HEK293 (cell line): ENCODE measurements at regions not wholly inside any gene's neighbourhood (a gene's known extent, or its start where the extent isn't known, plus 50 kb on each side); places are given as distances from the start of the nearest gene placed in this dataset.

Source experiments
- CTCF ChIA-PET: fragments of 350-600 bp; formaldehyde crosslinking; extraction: SDS; loops from one replicate; lab custom pipeline; 2021; ENCODE audit warnings: antibody characterized with exemption; lab: Yijun Ruan, JAX
- POLR2A ChIA-PET: fragments of 300-600 bp; formaldehyde crosslinking; extraction: SDS; loops from one replicate; lab custom pipeline; 2020; ENCODE audit warnings: antibody characterized with exemption, inconsistent platforms; lab: Yijun Ruan, JAX
- H3K27ac ChIP-seq: fragments of 200-500 bp; sonication (Bioruptor generic); 2 replicates; pipeline ENCODE4 v1.5.1; 2014; ENCODE audit warnings: low read depth, low read length, control low read depth, inconsistent platforms; ENCODE audit errors: extremely low read depth
- H3K36me3 ChIP-seq, 2 experiments: fragments of 200-500 bp in 1 of 2; sonication (Bioruptor generic) in 1 of 2; 1 replicate in 1 of 2; 2 replicates in 1 of 2; pipeline ENCODE4 v1.5.1; 2014 to 2017; ENCODE audit warnings: inconsistent platforms in 2 of 2, low read length in 2 of 2; ENCODE audit not compliant: control insufficient read depth in 2 of 2, insufficient read depth in 1 of 2
- H3K4me1 ChIP-seq: fragments of 200-500 bp; sonication (Bioruptor generic); 2 replicates; pipeline ENCODE4 v1.5.1; 2014; ENCODE audit warnings: mild to moderate bottlenecking, low read length, inconsistent platforms; ENCODE audit not compliant: control insufficient read depth, insufficient read depth
- H3K4me3 ChIP-seq: 2 replicates; pipeline ENCODE4 v1.5.1; 2011; ENCODE audit warnings: low read depth, mild to moderate bottlenecking, control low read depth, low read length, moderate library complexity
- H3K9me3 ChIP-seq: fragments of 200-500 bp; sonication (Bioruptor generic); 2 replicates; pipeline ENCODE4 v1.5.1; 2014; ENCODE audit warnings: low read depth, low read length, inconsistent platforms; ENCODE audit not compliant: control insufficient read depth, insufficient read depth
- KLF7 ChIP-seq: fragments of 450-650 bp; formaldehyde crosslinking; IDR thresholded peaks from 2 replicates; pipeline ENCODE4 v1.5.1; 2016; ENCODE audit warnings: missing biosample characterization, missing genetic modification characterization, borderline replicate concordance
- SALL2 ChIP-seq: fragments of 450-650 bp; formaldehyde crosslinking; IDR thresholded peaks from 2 replicates; pipeline ENCODE4 v1.5.0; 2017; ENCODE audit warnings: missing biosample characterization, mild to moderate bottlenecking, missing genetic modification characterization, borderline replicate concordance
- YY1 ChIP-seq: fragments of 450-650 bp; formaldehyde crosslinking; IDR thresholded peaks from 2 replicates; pipeline ENCODE4 v1.5.1; 2018; ENCODE audit warnings: missing biosample characterization, missing genetic modification characterization
- ZBTB48 ChIP-seq: fragments of 450-650 bp; formaldehyde crosslinking; IDR thresholded peaks from 2 replicates; pipeline ENCODE4 v1.5.1; 2016; ENCODE audit warnings: missing biosample characterization, missing genetic modification characterization
- ZEB2 ChIP-seq: fragments of 450-650 bp; formaldehyde crosslinking; IDR thresholded peaks from 2 replicates; pipeline ENCODE4 v1.5.1; 2016; ENCODE audit warnings: missing biosample characterization, missing genetic modification characterization
- ZNF121 ChIP-seq: fragments of 450-650 bp; formaldehyde crosslinking; IDR thresholded peaks from 2 replicates; pipeline ENCODE4 v1.5.1; 2016; ENCODE audit warnings: missing biosample characterization, missing genetic modification characterization
- ZNF133 ChIP-seq: fragments of 450-650 bp; formaldehyde crosslinking; IDR thresholded peaks from 2 replicates; pipeline ENCODE4 v1.5.1; 2016; ENCODE audit warnings: missing biosample characterization, missing genetic modification characterization
- ZNF19 ChIP-seq: fragments of 450-650 bp; formaldehyde crosslinking; IDR thresholded peaks from 2 replicates; pipeline ENCODE4; 2016; ENCODE audit warnings: missing biosample characterization, missing genetic modification characterization, low read depth
- ZNF202 ChIP-seq: fragments of 450-650 bp; formaldehyde crosslinking; IDR thresholded peaks from 2 replicates; pipeline ENCODE4 v1.5.1; 2016; ENCODE audit warnings: missing biosample characterization, missing genetic modification characterization, borderline replicate concordance
- ZNF292 ChIP-seq: fragments of 450-650 bp; formaldehyde crosslinking; IDR thresholded peaks from 2 replicates; pipeline ENCODE4 v1.5.1; 2016; ENCODE audit warnings: low read depth, missing biosample characterization, missing genetic modification characterization, borderline replicate concordance
- ZNF426 ChIP-seq: fragments of 450-650 bp; formaldehyde crosslinking; IDR thresholded peaks from 2 replicates; pipeline ENCODE4 v1.5.1; 2017; ENCODE audit warnings: missing biosample characterization, missing genetic modification characterization, mild to moderate bottlenecking, inconsistent platforms, moderate library complexity
- ZNF433 ChIP-seq: fragments of 450-650 bp; formaldehyde crosslinking; IDR thresholded peaks from 2 replicates; pipeline ENCODE4 v1.5.1; 2016; ENCODE audit warnings: missing biosample characterization, missing genetic modification characterization, low read depth
- ZNF624 ChIP-seq: fragments of 450-650 bp; formaldehyde crosslinking; IDR thresholded peaks from 2 replicates; pipeline ENCODE4 v1.5.1; 2017; ENCODE audit warnings: missing biosample characterization, missing genetic modification characterization
- ZNF658 ChIP-seq: fragments of 450-650 bp; formaldehyde crosslinking; IDR thresholded peaks from 2 replicates; pipeline ENCODE4; 2016; ENCODE audit warnings: missing biosample characterization, missing genetic modification characterization
- ZNF660 ChIP-seq: fragments of 450-650 bp; IDR thresholded peaks from 2 replicates; pipeline ENCODE4 v1.5.1; 2018; ENCODE audit warnings: missing biosample characterization, mild to moderate bottlenecking, missing genetic modification characterization
- ZNF768 ChIP-seq: fragments of 450-650 bp; formaldehyde crosslinking; IDR thresholded peaks from 2 replicates; pipeline ENCODE4 v1.5.1; 2018; ENCODE audit warnings: missing biosample characterization, mild to moderate bottlenecking, missing genetic modification characterization
- TF ChIP-seq, protein P1 (sequence below): fragments of 450-650 bp; formaldehyde crosslinking; IDR thresholded peaks from 2 replicates; pipeline ENCODE4; 2016; ENCODE audit warnings: missing biosample characterization, missing genetic modification characterization
- TF ChIP-seq, protein P2 (sequence below): fragments of 450-650 bp; formaldehyde crosslinking; IDR thresholded peaks from 2 replicates; pipeline ENCODE4 v1.5.1; 2017; ENCODE audit warnings: missing biosample characterization, missing genetic modification characterization
- TF ChIP-seq, protein P3 (sequence below): fragments of 450-650 bp; formaldehyde crosslinking; IDR thresholded peaks from 2 replicates; pipeline ENCODE4 v1.5.1; 2017; ENCODE audit warnings: missing biosample characterization, mild to moderate bottlenecking, missing genetic modification characterization, moderate library complexity
- TF ChIP-seq, protein P4 (sequence below): fragments of 450-650 bp; formaldehyde crosslinking; IDR thresholded peaks from 2 replicates; pipeline ENCODE4 v1.5.1; 2016; ENCODE audit warnings: missing biosample characterization, missing genetic modification characterization
- TF ChIP-seq, protein P5 (sequence below): fragments of 450-650 bp; formaldehyde crosslinking; IDR thresholded peaks from 2 replicates; pipeline ENCODE4 v1.5.1; 2016; ENCODE audit warnings: missing biosample characterization, missing genetic modification characterization

DNA sequence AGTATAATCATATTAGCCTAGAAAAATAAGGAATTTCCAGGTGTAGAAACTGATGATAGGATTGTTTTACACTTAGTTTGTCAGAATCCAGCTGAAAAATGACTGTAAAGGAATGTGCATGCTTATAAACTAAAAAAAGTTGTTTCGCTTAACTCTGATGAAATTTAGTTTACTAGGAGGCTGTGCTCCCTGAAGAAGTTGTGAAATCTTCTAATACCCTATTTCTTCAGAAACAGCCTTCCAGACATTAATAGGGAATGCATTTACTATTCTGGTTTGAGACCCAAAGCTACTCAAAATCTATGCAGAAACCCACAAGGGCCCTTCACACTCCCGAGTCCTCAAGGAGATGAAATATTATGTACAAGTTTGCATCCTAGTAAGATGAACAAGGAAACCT lies 105.5 kb upstream of the SSTR4 start:
- CTCF ChIA-PET, result no interaction called here
- POLR2A ChIA-PET, result no interaction called here
- Histone ChIP-seq H3K4me1 (no peaks in the 10 kb centered on the region), H3K36me3 (no peaks in the 10 kb centered on the region), H3K9me3 (no peaks in the 10 kb centered on the region), H3K4me3 (no peak overlapping the region), H3K27ac (no peak overlapping the region)
- TF ChIP-seq, protein P1, sequence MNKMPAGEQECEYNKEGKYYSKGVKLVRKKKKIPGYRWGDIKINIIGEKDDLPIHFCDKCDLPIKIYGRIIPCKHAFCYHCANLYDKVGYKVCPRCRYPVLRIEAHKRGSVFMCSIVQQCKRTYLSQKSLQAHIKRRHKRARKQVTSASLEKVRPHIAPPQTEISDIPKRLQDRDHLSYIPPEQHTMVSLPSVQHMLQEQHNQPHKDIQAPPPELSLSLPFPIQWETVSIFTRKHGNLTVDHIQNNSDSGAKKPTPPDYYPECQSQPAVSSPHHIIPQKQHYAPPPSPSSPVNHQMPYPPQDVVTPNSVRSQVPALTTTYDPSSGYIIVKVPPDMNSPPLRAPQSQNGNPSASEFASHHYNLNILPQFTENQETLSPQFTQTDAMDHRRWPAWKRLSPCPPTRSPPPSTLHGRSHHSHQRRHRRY (tag by site-specific recombination), result no peak
- TF ChIP-seq ZBTB48 (tag by site-specific recombination) (no peak), ZNF292 (tag by site-specific recombination) (no peak), KLF7 (tag by site-specific recombination) (no peak), ZNF202 (tag by site-specific recombination) (no peak), ZNF658 (no peak), ZNF133 (tag by site-specific recombination) (no peak), ZNF426 (no peak), ZNF660 (tag by site-specific recombination) (no peak)
- TF ChIP-seq, protein P2, sequence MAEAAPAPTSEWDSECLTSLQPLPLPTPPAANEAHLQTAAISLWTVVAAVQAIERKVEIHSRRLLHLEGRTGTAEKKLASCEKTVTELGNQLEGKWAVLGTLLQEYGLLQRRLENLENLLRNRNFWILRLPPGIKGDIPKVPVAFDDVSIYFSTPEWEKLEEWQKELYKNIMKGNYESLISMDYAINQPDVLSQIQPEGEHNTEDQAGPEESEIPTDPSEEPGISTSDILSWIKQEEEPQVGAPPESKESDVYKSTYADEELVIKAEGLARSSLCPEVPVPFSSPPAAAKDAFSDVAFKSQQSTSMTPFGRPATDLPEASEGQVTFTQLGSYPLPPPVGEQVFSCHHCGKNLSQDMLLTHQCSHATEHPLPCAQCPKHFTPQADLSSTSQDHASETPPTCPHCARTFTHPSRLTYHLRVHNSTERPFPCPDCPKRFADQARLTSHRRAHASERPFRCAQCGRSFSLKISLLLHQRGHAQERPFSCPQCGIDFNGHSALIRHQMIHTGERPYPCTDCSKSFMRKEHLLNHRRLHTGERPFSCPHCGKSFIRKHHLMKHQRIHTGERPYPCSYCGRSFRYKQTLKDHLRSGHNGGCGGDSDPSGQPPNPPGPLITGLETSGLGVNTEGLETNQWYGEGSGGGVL, result no peak
- TF ChIP-seq, protein P3, sequence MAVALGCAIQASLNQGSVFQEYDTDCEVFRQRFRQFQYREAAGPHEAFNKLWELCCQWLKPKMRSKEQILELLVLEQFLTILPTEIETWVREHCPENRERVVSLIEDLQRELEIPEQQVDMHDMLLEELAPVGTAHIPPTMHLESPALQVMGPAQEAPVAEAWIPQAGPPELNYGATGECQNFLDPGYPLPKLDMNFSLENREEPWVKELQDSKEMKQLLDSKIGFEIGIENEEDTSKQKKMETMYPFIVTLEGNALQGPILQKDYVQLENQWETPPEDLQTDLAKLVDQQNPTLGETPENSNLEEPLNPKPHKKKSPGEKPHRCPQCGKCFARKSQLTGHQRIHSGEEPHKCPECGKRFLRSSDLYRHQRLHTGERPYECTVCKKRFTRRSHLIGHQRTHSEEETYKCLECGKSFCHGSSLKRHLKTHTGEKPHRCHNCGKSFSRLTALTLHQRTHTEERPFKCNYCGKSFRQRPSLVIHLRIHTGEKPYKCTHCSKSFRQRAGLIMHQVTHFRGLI, result no peak
- TF ChIP-seq, protein P4, sequence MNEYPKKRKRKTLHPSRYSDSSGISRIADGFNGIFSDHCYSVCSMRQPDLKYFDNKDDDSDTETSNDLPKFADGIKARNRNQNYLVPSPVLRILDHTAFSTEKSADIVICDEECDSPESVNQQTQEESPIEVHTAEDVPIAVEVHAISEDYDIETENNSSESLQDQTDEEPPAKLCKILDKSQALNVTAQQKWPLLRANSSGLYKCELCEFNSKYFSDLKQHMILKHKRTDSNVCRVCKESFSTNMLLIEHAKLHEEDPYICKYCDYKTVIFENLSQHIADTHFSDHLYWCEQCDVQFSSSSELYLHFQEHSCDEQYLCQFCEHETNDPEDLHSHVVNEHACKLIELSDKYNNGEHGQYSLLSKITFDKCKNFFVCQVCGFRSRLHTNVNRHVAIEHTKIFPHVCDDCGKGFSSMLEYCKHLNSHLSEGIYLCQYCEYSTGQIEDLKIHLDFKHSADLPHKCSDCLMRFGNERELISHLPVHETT (tag by site-specific recombination), result no peak

DNA sequence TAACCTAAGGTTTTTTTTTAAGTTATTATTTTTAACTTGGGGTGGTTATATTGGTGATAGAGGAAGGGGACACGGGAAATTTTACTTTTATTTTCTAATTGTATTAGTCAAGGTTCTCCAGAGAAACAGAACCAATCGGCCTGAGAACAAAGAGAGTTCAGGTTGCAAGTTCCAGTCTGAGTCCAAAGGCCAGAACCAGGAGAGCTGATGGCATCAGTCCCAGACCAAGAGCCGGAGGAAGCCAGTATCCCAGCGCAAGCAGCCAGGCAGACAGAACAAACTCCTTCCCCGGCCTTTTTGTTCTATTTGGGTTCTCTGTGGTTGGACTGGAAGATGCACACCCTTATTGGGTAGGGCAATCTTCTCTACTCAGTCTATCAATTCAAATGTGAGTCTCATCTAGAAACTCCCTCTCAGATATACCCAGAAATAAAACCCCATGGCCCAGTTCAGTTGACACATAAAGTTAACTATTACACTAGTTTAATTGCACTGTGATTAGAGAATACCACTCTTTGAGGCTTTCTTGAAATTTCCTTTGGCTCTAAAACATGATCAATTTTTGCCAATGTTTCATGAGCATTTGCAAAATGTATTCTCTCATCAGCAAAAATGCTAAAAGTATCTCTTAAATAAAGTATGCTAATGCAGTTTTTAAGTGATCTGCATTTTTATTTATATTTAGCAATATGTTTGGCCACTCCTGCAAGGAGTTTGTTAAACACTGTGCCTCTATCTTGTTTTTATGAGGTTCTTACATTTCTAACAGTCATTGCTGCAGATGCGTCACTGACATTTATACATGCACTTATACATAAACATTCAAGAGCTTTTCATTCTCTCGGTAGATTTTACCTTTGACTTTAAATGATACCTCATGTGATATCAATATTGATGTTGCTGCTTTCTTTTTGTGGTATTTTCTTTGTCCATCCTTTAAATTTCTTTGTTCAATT lies 103.2 kb upstream of the SSTR4 start:
- ChIA-PET POLR2A (no interaction called here), CTCF (interaction anchor here (0.6 kb wide), 3 partner anchors 8 to 198 kb away, joined by 3 read pairs; no protein-coding TSS in a partner anchor)
- H3K4me1 ChIP-seq, result no peaks in the 10 kb centered on the region
- H3K36me3 ChIP-seq, result no peaks in the 10 kb centered on the region
- H3K9me3 ChIP-seq, result no peaks in the 10 kb centered on the region
- H3K4me3 ChIP-seq, result no peak overlapping the region
- no peak overlapping the region for H3K27ac ChIP-seq
- no peak for TF ChIP-seq KLF7 (tag by site-specific recombination)
- TF ChIP-seq ZEB2, result no peak
- no peak for TF ChIP-seq YY1 (tag by site-specific recombination)
- TF ChIP-seq, protein P5, sequence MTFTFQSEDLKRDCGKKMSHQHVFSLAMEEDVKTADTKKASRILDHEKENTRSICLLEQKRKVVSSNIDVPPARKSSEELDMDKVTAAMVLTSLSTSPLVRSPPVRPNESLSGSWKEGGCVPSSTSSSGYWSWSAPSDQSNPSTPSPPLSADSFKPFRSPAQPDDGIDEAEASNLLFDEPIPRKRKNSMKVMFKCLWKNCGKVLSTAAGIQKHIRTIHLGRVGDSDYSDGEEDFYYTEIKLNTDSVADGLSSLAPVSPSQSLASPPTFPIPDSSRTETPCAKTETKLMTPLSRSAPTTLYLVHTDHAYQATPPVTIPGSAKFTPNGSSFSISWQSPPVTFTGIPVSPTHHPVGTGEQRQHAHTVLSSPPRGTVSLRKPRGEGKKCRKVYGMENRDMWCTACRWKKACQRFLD, result no peak
- no peak for TF ChIP-seq ZNF433 (tag by site-specific recombination)
- TF ChIP-seq ZNF19, result no peak
- TF ChIP-seq ZNF121 (tag by site-specific recombination), result no peak
- no peak for TF ChIP-seq ZNF768
- no peak for TF ChIP-seq SALL2 (tag by site-specific recombination)
- no peak for TF ChIP-seq ZNF624 (tag by site-specific recombination)
